NAMALWA (cell line): ENCODE measurements at regions not wholly inside any gene's neighbourhood (a gene's known extent, or its start where the extent isn't known, plus 50 kb on each side); places are given as distances from the start of the nearest gene placed in this dataset.

Experiments used
- DNase-seq: peaks from one replicate; pipeline ENCODE4 v3.0.0-alpha.2; 2015; ENCODE audit warnings: low spot score

- DNase-seq = no peak
Measured at GRCh38 chr2:41990245-41990644, 57.6 kb upstream of the PKDCC start.

GRCh38 chr2:41990688-41991087 is 57.1 kb upstream of the PKDCC start:
- DNase-seq = no peak

- no peak for DNase-seq
Measured at GRCh38 chr2:41992056-41992642, 55.7 kb upstream of the PKDCC start.

DNA sequence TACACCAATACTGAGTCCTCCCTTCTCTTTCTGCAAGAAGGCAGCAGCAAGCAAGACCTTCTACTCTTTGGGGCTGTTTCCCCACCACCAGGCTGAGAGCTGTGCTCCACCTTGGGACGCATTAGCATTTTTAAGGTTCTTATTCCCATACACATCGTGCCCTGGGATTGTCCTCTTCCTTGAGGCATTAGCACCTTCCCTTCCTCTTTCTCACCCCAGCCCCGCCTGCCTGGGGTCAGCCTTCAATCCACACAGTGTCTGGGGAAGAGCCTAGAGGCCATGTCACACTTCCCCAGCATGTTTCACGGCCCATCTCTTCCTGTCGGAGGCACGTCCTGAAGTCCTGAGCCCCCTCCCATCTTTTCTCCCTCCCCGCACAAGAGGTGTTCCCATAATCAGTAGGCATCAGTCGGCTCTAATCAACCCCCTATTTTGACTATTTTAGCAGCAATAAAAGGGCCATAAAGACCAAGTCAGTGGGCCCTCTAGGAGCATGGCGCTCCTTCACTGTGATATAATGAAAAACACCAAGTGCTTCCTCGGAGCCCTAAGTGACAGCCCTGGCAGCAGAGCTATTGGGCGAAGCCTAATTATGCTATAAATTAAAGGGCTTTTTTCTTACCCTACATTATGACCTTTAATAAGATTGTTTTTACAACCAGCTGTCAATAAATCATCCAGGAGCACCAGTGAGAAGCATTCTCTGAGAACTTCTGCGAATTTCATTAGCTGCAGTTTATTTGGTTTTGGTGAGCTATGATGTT is 55.0 kb upstream of the PKDCC start:
- no peak for DNase-seq

DNA sequence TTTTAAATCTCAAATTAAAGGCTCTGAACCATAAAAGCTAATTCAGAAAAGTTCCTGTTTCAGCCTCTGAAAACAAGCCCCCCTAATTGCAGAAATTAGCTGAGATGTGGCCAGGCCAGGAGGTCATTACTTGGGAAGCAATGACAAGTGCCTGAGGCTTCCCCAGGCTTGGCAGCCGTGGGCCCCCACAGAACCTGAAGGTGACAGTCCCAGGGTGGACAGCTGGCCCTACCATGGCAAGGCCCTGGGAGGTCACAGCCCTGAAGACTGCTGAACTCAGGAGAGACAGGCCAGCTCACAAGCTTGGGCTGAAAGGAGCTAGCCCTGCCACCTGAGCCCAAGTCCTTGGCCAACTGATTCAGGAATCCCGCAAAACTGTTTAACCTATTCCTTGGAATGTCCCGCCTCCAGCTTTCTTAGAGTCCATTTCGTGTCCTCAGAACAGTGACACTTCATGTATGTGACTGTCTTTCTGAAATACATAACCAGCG is 54.3 kb upstream of the PKDCC start:
- no peak for DNase-seq

DNA sequence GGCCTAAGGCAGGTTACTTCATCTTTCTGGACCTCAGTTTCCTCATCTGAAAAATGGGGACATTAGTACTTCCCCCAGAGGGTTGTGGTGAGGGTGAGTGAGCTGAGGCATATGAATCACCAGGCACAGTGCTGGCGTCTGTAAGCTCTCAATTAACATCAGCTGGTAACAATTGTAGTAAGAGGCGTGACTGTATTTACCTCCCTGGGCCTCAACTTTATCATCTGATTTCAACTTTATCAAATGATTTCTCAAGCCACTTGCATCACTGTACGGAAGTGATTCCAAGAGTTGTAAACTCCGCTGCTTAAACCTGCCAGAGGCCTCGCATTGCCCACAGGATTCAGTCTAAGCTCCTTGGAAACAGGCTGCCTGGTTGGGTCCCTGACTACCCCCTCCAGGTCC is 53.6 kb upstream of the PKDCC start:
- DNase-seq = no peak

DNA sequence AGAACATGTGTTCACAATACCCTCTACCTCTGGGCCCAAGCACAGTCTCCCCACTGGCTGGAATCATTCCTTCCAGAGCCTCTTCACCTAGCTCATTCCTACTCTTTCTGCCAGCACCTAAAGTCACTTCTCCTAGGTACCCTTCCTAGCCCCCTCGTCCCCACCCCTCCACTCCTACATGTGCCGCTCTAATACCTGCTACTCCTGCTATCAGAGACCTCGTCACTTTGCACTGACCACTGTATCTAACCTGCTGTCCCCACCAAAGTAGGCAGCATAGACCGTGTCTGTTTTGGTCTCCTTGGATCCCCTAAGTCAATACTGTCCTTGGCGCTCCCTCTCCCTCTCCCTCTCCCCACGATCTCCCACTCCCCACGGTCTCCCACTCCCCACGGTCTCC is 53.2 kb upstream of the PKDCC start:
- no peak for DNase-seq

DNA sequence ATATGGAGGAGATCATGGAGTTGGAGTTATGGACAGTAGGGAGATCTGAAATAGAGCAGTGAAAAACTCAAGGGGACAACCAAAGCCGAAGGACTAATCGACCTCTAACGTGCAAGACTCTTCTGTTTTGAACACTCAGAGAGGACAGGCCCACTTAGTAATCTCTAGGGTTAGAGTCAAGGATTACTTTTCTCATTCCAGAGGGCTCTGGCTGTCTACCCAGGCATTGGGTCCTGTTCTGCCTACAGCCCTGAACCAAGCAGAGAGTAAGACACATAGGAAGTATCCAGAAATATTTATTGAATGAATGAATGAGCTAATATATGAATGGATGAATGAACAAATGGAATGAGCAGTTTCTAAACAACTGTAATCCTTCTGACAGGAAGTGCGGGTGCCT is 50.3 kb upstream of the PKDCC start:
- no peak for DNase-seq
